GM23248 (cell line): ENCODE measurements at regions not wholly inside any gene's neighbourhood (a gene's known extent, or its start where the extent isn't known, plus 50 kb on each side); places are given as distances from the start of the nearest gene placed in this dataset.

ENCODE experiments used
- DNase-seq: peaks from one replicate; pipeline ENCODE4 v3.0.0-alpha.2; 2015
- H2AFZ ChIP-seq: fragments of 200-600 bp; sonication (generic); 2 replicates; pipeline ENCODE4 v1.6.1; 2016; ENCODE audit warnings: antibody characterized with exemption
- H3F3A ChIP-seq: fragments of 200-600 bp; sonication (generic); 2 replicates; pipeline ENCODE4 v1.6.1; 2016; ENCODE audit warnings: mild to moderate bottlenecking, antibody characterized with exemption, mixed run types; ENCODE audit not compliant: insufficient read depth
- H3K27ac ChIP-seq: fragments of 200-600 bp; sonication (generic); 2 replicates; pipeline ENCODE4 v1.5.1; 2016; ENCODE audit warnings: mild to moderate bottlenecking
- H3K27me3 ChIP-seq: fragments of 200-600 bp; sonication (generic); replicated peaks from 2 replicates; pipeline ENCODE4 v1.6.1; 2016; ENCODE audit warnings: mild to moderate bottlenecking; ENCODE audit not compliant: insufficient read depth
- H3K36me3 ChIP-seq: fragments of 200-600 bp; sonication (generic); 2 replicates; pipeline ENCODE4 v1.6.1; 2016; ENCODE audit warnings: low read depth, mild to moderate bottlenecking
- H3K4me1 ChIP-seq: fragments of 200-600 bp; sonication (generic); 2 replicates; pipeline ENCODE4 v1.6.1; 2016; ENCODE audit warnings: mild to moderate bottlenecking; ENCODE audit not compliant: insufficient read depth
- H3K4me2 ChIP-seq: fragments of 200-600 bp; sonication (generic); one replicate; pipeline ENCODE4 v1.6.1; 2016; ENCODE audit warnings: mild to moderate bottlenecking; ENCODE audit not compliant: unreplicated experiment
- H3K4me3 ChIP-seq: fragments of 200-600 bp; sonication (generic); 2 replicates; pipeline ENCODE4 v1.5.1; 2016; ENCODE audit warnings: mild to moderate bottlenecking
- H3K79me2 ChIP-seq: fragments of 200-600 bp; sonication (generic); 2 replicates; pipeline ENCODE4 v1.6.1; 2016; ENCODE audit warnings: mild to moderate bottlenecking; ENCODE audit not compliant: insufficient read depth
- H3K9ac ChIP-seq: fragments of 200-600 bp; sonication (generic); 2 replicates; pipeline ENCODE4 v1.6.1; 2016; ENCODE audit warnings: mild to moderate bottlenecking
- H3K9me2 ChIP-seq: fragments of 200-600 bp; sonication (generic); 2 replicates; pipeline ENCODE4 v1.6.1; 2016; ENCODE audit warnings: mixed run types, mild to moderate bottlenecking, moderate library complexity; ENCODE audit not compliant: insufficient read depth
- H3K9me3 ChIP-seq: fragments of 200-600 bp; sonication (generic); one replicate; pipeline ENCODE4 v1.6.1; 2017; ENCODE audit warnings: low read depth
- H4K20me1 ChIP-seq: fragments of 200-600 bp; sonication (generic); 2 replicates; pipeline ENCODE4 v1.6.0; 2016; ENCODE audit not compliant: insufficient read depth
- EZH2 ChIP-seq: fragments of 200-600 bp; sonication (generic); IDR thresholded peaks from 2 replicates; pipeline ENCODE4 v1.6.1; 2018; ENCODE audit warnings: antibody characterized with exemption, mild to moderate bottlenecking; ENCODE audit not compliant: insufficient read depth, poor library complexity, severe bottlenecking
- EZH2phosphoT487 ChIP-seq: fragments of 200-600 bp; sonication (generic); IDR thresholded peaks from 2 replicates; pipeline ENCODE4 v1.6.1; 2018; ENCODE audit warnings: antibody characterized with exemption, moderate library complexity, mild to moderate bottlenecking, low read depth; ENCODE audit not compliant: insufficient read depth
- WGBS, 2 experiments: methylation state at CpG; one replicate each; pipeline ENCODE4 v1.1.6; 2015 to 2017; ENCODE audit warnings: low lambda C conversion rate in 2 of 2, low coverage in 1 of 2; ENCODE audit errors: missing lambda C conversion rate in 2 of 2; 5-methylcytosine and 5-hydroxymethylcytosine counted together
- in situ Hi-C: fragments of 300-500 bp; cut with MboI; formaldehyde crosslinking; loops from 2 replicates; pipeline ENCODE4 v1.15.0; 2020

DNA sequence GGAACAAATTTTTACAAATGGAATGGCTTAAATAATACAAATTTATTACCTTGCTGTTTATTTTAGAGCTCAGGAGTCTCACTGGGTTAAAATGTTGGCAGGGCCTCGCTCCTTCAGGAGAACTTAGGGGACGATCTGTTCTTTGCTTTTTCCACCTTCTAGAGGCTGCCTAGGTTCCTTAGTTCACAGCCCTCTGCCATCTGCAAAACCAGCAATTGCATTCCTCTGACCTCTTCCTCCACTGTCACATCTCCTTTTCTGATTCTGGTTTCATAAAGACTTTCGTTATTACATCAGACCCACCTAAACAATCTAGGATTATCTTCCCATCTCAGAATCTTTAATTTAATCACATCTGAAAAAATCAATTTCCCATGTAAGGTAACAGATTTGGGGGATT is 249.6 kb upstream of the SPRY2 start:
- TF ChIP-seq EZH2 (no peak), EZH2phosphoT487 (no peak)
- Histone ChIP-seq H3K79me2 (no peaks in the 10 kb centered on the region), H3K36me3 (no peaks in the 10 kb centered on the region), H3F3A (no peaks in the 10 kb centered on the region), H3K4me3 (no peak overlapping the region), H3K9ac (no peak overlapping the region), H3K4me1 (no peaks in the 10 kb centered on the region), H3K4me2 (no peak overlapping the region), H2AFZ (no peak overlapping the region), H3K27me3 (no peaks in the 10 kb centered on the region), H3K9me2 (no peaks in the 10 kb centered on the region), H3K27ac (no peak overlapping the region), H4K20me1 (no peaks in the 10 kb centered on the region), H3K9me3 (no peaks in the 10 kb centered on the region)
- no peak for DNase-seq
- in situ Hi-C loops = no loop called here
- 15 to 17% methylated on average over 3 of the region's 3 CpGs for WGBS, 2 experiments

DNA sequence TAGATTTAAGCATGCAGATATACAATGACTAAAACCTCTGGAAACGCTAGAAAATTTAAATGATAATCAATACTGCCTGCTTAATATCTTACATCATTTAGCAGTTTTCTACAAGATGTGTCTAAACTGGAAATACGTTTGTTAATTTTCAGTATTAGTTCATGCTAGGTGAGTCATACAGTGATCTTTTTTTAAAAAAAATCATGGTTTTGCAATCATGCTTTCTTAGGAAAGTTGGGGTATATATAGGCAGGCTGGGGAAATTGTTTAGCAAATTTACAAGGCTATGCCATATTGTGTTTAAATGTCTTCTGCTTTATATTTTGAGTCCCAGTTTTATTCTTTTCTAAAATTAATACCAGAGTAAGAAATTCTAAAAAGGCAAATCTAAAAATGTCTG is 245.4 kb upstream of the SPRY2 start:
- TF ChIP-seq EZH2 (no peak), EZH2phosphoT487 (no peak)
- Histone ChIP-seq H3K9ac (no peak overlapping the region), H3K79me2 (no peaks in the 10 kb centered on the region), H2AFZ (no peak overlapping the region), H3K9me2 (no peaks in the 10 kb centered on the region), H3K36me3 (no peaks in the 10 kb centered on the region), H3K4me2 (no peak overlapping the region), H3F3A (no peaks in the 10 kb centered on the region), H3K27ac (no peak overlapping the region), H3K4me1 (no peaks in the 10 kb centered on the region), H3K4me3 (no peak overlapping the region), H4K20me1 (no peaks in the 10 kb centered on the region), H3K27me3 (no peaks in the 10 kb centered on the region), H3K9me3 (no peaks in the 10 kb centered on the region)
- DNase-seq = peak; percentile 6
- WGBS, 2 experiments = 2 to 3% methylated on average over 2 of the region's 2 CpGs
- in situ Hi-C loops = no loop called here

DNA sequence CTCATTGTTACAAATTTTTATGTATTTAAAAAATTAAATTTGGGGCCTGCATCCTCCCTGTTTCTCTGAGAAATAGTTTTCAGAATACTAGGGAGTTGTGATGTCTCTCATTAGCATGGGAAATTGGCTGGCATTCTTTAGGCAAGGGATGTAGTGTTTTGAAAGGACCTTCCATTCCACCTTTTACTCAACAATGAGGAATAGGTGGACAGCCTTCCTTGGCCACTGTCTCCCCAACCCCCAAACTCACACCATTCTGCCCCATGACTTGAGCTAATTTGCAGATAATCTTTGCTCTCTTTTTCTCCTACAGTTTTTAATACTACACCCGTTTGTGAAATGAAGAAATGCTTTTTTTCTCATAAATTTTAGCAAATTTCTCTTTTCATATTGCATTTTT is 244.6 kb upstream of the SPRY2 start:
- H3K4me2 ChIP-seq = no peak overlapping the region
- H3K9me2 ChIP-seq = no peaks in the 10 kb centered on the region
- no peaks in the 10 kb centered on the region for H3F3A ChIP-seq
- no peak overlapping the region for H3K4me3 ChIP-seq
- no peak overlapping the region for H3K27ac ChIP-seq
- DNase-seq = no peak
- in situ Hi-C loops = no loop called here
- no peaks in the 10 kb centered on the region for H3K4me1 ChIP-seq
- no peaks in the 10 kb centered on the region for H4K20me1 ChIP-seq
- WGBS, 2 experiments = 4 to 5% methylated on average over 1 of the region's 1 CpG
- TF ChIP-seq EZH2 (no peak), EZH2phosphoT487 (no peak)
- H3K79me2 ChIP-seq = no peaks in the 10 kb centered on the region
- H3K9ac ChIP-seq = no peak overlapping the region
- H3K27me3 ChIP-seq = no peaks in the 10 kb centered on the region
- H2AFZ ChIP-seq = no peak overlapping the region
- H3K9me3 ChIP-seq = no peaks in the 10 kb centered on the region
- H3K36me3 ChIP-seq = no peaks in the 10 kb centered on the region

DNA sequence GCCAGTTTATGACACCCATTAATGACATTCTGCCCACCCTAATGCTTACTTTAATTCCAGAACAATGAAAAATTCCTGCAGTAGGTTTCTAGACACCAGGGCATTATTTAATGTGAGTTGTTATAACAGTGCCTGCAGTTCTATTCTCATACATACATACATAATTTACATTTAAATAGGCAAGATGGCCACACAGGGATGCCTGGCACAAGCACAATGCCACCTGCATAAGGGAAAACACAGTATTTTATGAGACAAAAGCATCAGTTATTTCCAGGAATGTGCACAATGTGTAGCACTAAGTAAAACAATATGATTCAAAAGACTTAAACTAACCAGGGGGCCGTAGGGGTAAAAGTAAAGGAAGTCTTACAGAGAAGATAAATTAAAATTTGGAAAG is 243.9 kb upstream of the SPRY2 start:
- Histone ChIP-seq H3K4me1 (no peaks in the 10 kb centered on the region), H3K79me2 (no peaks in the 10 kb centered on the region), H3K4me2 (no peak overlapping the region), H3F3A (no peaks in the 10 kb centered on the region), H3K4me3 (no peak overlapping the region), H3K9me3 (no peaks in the 10 kb centered on the region), H3K27ac (no peak overlapping the region), H3K9me2 (no peaks in the 10 kb centered on the region), H3K27me3 (no peaks in the 10 kb centered on the region), H3K36me3 (no peaks in the 10 kb centered on the region), H2AFZ (no peak overlapping the region), H4K20me1 (no peaks in the 10 kb centered on the region), H3K9ac (no peak overlapping the region)
- DNase-seq = no peak
- in situ Hi-C loops = no loop called here
- 50 to 52% methylated on average over 1 of the region's 1 CpG for WGBS, 2 experiments
- TF ChIP-seq EZH2phosphoT487 (no peak), EZH2 (no peak)

DNA sequence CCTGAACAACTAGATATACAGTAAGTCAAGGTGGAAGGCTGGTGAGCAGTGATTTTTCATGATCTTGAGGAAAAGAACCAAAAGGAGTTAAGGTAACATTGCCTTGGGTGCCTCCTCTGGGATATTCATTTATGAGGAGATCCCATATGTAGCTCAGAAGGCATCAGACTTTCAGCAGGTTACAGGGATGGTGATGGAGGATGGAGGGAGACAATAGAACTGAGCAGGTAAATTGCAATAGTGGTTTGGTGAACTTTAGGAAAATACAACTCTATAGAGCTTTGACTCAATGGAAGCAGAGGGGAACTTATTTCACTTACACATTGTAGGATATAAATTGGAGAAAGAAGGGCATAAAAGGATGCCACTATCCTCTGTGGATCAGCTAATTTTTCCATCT is 243.4 kb upstream of the SPRY2 start:
- no peak overlapping the region for H3K27ac ChIP-seq
- H3K9ac ChIP-seq = no peak overlapping the region
- H3K4me1 ChIP-seq = no peaks in the 10 kb centered on the region
- H3F3A ChIP-seq = no peaks in the 10 kb centered on the region
- no peak overlapping the region for H3K4me2 ChIP-seq
- H3K9me2 ChIP-seq = no peaks in the 10 kb centered on the region
- H3K4me3 ChIP-seq = no peak overlapping the region
- H3K36me3 ChIP-seq = no peaks in the 10 kb centered on the region
- no peak for DNase-seq
- no peaks in the 10 kb centered on the region for H3K79me2 ChIP-seq
- H3K27me3 ChIP-seq = no peaks in the 10 kb centered on the region
- H4K20me1 ChIP-seq = no peaks in the 10 kb centered on the region
- no peak overlapping the region for H2AFZ ChIP-seq
- H3K9me3 ChIP-seq = no peaks in the 10 kb centered on the region
- TF ChIP-seq EZH2phosphoT487 = no peak
- TF ChIP-seq EZH2 = no peak
- in situ Hi-C loops = no loop called here
